ENCODE measurements at regions not wholly inside any gene's neighbourhood (a gene's known extent, or its start where the extent isn't known, plus 50 kb on each side); places are given as distances from the start of the nearest gene placed in this dataset.

DNA sequence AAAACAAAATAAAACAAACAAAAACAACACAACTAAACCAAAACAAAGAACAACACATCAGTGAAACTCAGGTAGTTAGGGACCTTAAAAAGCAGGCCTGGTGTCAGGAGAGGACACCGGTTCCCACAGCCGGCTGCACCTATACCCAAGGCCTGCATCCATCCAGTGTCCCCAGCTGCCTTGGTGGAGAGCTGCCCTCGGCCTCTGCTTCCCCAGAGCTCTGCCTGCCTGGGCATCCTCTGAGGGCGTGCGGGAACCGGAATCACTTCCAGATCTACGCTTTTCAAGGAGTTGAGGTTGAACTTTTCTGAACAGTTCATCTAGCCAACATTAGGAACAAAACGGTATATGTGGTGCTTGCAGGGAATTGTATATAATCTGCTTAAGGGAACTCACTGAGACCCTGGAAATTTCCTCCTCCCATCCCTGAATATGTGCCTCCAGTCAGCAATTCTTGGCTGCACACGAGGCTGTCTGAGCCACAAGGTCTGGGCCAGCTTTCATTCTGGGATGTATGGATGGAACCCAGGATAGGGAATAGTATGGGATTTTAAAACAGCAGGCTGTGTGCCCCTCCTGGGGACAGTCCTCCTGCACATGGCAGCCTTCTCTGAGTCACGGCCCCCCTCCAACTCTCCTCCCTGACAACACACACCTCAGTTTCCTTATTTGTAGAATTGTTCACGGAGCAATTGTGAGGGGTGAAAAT lies 319.0 kb upstream of the RTL1 start:
- TF ChIP-seq EZH2phosphoT487 (IDR thresholded peaks at IDR 0.05; ENCODE audit: insufficient read depth, low read depth) = no peak
- no peak for TF ChIP-seq EZH2 (IDR thresholded peaks at IDR 0.05; ENCODE audit: insufficient read depth, poor library complexity, severe bottlenecking)
